ENCODE measurements at regions not wholly inside any gene's neighbourhood (a gene's known extent, or its start where the extent isn't known, plus 50 kb on each side); places are given as distances from the start of the nearest gene placed in this dataset.

- in situ Hi-C loops (cut with MboI) = no loop called here
- no peak overlapping the region for H2AFZ ChIP-seq
- 27 to 28% methylated on average over 14 to 23 of the region's 23 CpGs for WGBS, 2 experiments (ENCODE audit: low coverage in 1 of 2, low lambda C conversion rate in 2 of 2, missing lambda C conversion rate in 2 of 2)
- no peaks in the 10 kb centered on the region for H3K79me2 ChIP-seq (ENCODE audit: insufficient read depth)
- H3K27ac ChIP-seq = no peak overlapping the region
- no peak overlapping the region for H3K4me3 ChIP-seq
- no peaks in the 10 kb centered on the region for H3K36me3 ChIP-seq (ENCODE audit: low read depth)
- no peak overlapping the region for H3K4me2 ChIP-seq (ENCODE audit: unreplicated experiment)
- no peaks in the 10 kb centered on the region for H3K9me2 ChIP-seq (ENCODE audit: insufficient read depth)
- H3K9ac ChIP-seq = no peak overlapping the region
- H3K4me1 ChIP-seq (ENCODE audit: insufficient read depth) = no peaks in the 10 kb centered on the region
- TF ChIP-seq EZH2 (IDR thresholded peaks at IDR 0.05; ENCODE audit: insufficient read depth, poor library complexity, severe bottlenecking) (no peak), EZH2phosphoT487 (IDR thresholded peaks at IDR 0.05; ENCODE audit: insufficient read depth, low read depth) (no peak)
- H4K20me1 ChIP-seq (ENCODE audit: insufficient read depth) = no peaks in the 10 kb centered on the region
- no peaks in the 10 kb centered on the region for H3F3A ChIP-seq (ENCODE audit: insufficient read depth)
- H3K9me3 ChIP-seq (ENCODE audit: low read depth) = no peaks in the 10 kb centered on the region
- no peaks in the 10 kb centered on the region for H3K27me3 ChIP-seq (replicated peaks; ENCODE audit: insufficient read depth)
- DNase-seq = peak; percentile 24
Observed at GRCh38 chr14:106872611-106873446, 1346.4 kb downstream of the TMEM121 start.

- Histone ChIP-seq H4K20me1 (ENCODE audit: insufficient read depth) (no peaks in the 10 kb centered on the region), H3K4me3 (no peak overlapping the region), H3K27me3 (replicated peaks; ENCODE audit: insufficient read depth) (no peaks in the 10 kb centered on the region), H3F3A (ENCODE audit: insufficient read depth) (no peaks in the 10 kb centered on the region), H3K9me3 (ENCODE audit: low read depth) (no peaks in the 10 kb centered on the region), H3K9me2 (ENCODE audit: insufficient read depth) (no peaks in the 10 kb centered on the region), H3K27ac (no peak overlapping the region), H2AFZ (no peak overlapping the region), H3K36me3 (ENCODE audit: low read depth) (no peaks in the 10 kb centered on the region), H3K9ac (no peak overlapping the region), H3K79me2 (ENCODE audit: insufficient read depth) (no peaks in the 10 kb centered on the region), H3K4me2 (ENCODE audit: unreplicated experiment) (no peak overlapping the region), H3K4me1 (ENCODE audit: insufficient read depth) (no peaks in the 10 kb centered on the region)
- WGBS, 2 experiments (ENCODE audit: low coverage in 1 of 2, low lambda C conversion rate in 2 of 2, missing lambda C conversion rate in 2 of 2) = 16 to 17% methylated on average over 4 of the region's 4 CpGs
- no peak for DNase-seq
- TF ChIP-seq EZH2 (IDR thresholded peaks at IDR 0.05; ENCODE audit: insufficient read depth, poor library complexity, severe bottlenecking) (no peak), EZH2phosphoT487 (IDR thresholded peaks at IDR 0.05; ENCODE audit: insufficient read depth, low read depth) (no peak)
- in situ Hi-C loops (cut with MboI) = no loop called here
Observed at GRCh38 chr14:106874350-106874749, 1348.0 kb downstream of the TMEM121 start.

DNA sequence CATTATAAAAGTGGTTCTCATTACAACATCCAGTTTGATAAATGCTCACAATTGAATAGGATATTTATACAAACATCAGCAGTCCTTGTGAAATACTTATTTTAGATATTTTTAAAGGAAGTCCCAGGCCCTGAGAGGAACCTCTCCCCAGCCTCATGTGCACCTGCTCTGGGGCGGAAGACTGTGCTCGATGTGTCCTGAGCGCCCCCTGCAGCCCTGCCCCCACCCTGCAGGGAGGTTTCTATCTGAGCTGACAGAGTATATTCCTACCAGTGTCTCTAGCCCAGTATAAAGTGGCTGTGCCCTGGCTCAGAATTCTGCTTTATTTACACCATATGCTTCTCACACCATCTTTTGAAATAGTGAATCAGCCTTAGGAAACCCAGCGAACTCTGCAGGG lies 1349.1 kb downstream of the TMEM121 start:
- in situ Hi-C loops (cut with MboI) = no loop called here
- H3K27me3 ChIP-seq (replicated peaks; ENCODE audit: insufficient read depth) = no peaks in the 10 kb centered on the region
- no peaks in the 10 kb centered on the region for H3F3A ChIP-seq (ENCODE audit: insufficient read depth)
- no peak overlapping the region for H3K4me2 ChIP-seq (ENCODE audit: unreplicated experiment)
- 18 to 22% methylated on average over 4 of the region's 4 CpGs for WGBS, 2 experiments (ENCODE audit: low coverage in 1 of 2, low lambda C conversion rate in 2 of 2, missing lambda C conversion rate in 2 of 2)
- no peak overlapping the region for H3K4me3 ChIP-seq
- DNase-seq = no peak
- H3K9me2 ChIP-seq (ENCODE audit: insufficient read depth) = no peaks in the 10 kb centered on the region
- H4K20me1 ChIP-seq (ENCODE audit: insufficient read depth) = no peaks in the 10 kb centered on the region
- no peak overlapping the region for H3K9ac ChIP-seq
- H3K4me1 ChIP-seq (ENCODE audit: insufficient read depth) = no peaks in the 10 kb centered on the region
- H3K27ac ChIP-seq = no peak overlapping the region
- no peak for TF ChIP-seq EZH2phosphoT487 (IDR thresholded peaks at IDR 0.05; ENCODE audit: insufficient read depth, low read depth)
- no peak for TF ChIP-seq EZH2 (IDR thresholded peaks at IDR 0.05; ENCODE audit: insufficient read depth, poor library complexity, severe bottlenecking)
- no peaks in the 10 kb centered on the region for H3K36me3 ChIP-seq (ENCODE audit: low read depth)
- H3K79me2 ChIP-seq (ENCODE audit: insufficient read depth) = no peaks in the 10 kb centered on the region
- no peaks in the 10 kb centered on the region for H3K9me3 ChIP-seq (ENCODE audit: low read depth)
- no peak overlapping the region for H2AFZ ChIP-seq

DNA sequence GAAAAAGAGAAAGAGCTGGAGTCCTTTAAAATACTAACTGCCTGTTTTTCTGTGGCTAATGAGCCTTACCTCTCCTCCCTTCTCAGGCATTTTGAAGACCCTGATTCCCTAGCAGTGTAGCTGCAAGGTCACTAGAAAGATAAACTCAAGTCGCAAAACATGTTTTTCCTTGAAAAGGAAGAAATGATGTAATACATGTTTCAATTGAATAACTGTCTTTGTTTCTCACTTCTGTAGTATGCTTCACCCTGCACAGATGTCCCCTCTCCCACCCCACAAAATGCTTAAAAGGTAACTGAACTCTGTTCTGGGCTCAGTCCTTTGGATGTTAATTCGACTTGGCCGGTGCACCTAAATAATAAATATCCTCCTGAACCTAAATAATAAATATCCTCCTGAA lies 1350.3 kb downstream of the TMEM121 start:
- H3K9ac ChIP-seq = no peak overlapping the region
- no peak overlapping the region for H3K4me3 ChIP-seq
- no peaks in the 10 kb centered on the region for H4K20me1 ChIP-seq (ENCODE audit: insufficient read depth)
- H3K9me2 ChIP-seq (ENCODE audit: insufficient read depth) = no peaks in the 10 kb centered on the region
- TF ChIP-seq EZH2 (IDR thresholded peaks at IDR 0.05; ENCODE audit: insufficient read depth, poor library complexity, severe bottlenecking) (no peak), EZH2phosphoT487 (IDR thresholded peaks at IDR 0.05; ENCODE audit: insufficient read depth, low read depth) (no peak)
- no peak overlapping the region for H3K4me2 ChIP-seq (ENCODE audit: unreplicated experiment)
- in situ Hi-C loops (cut with MboI) = no loop called here
- H3K27ac ChIP-seq = no peak overlapping the region
- H3K9me3 ChIP-seq (ENCODE audit: low read depth) = no peaks in the 10 kb centered on the region
- no peak for DNase-seq
- 14 to 21% methylated on average over 3 of the region's 3 CpGs for WGBS, 2 experiments (ENCODE audit: low coverage in 1 of 2, low lambda C conversion rate in 2 of 2, missing lambda C conversion rate in 2 of 2)
- no peaks in the 10 kb centered on the region for H3K4me1 ChIP-seq (ENCODE audit: insufficient read depth)
- no peaks in the 10 kb centered on the region for H3K36me3 ChIP-seq (ENCODE audit: low read depth)
- H3K27me3 ChIP-seq (replicated peaks; ENCODE audit: insufficient read depth) = no peaks in the 10 kb centered on the region
- no peak overlapping the region for H2AFZ ChIP-seq
- H3K79me2 ChIP-seq (ENCODE audit: insufficient read depth) = no peaks in the 10 kb centered on the region
- H3F3A ChIP-seq (ENCODE audit: insufficient read depth) = no peaks in the 10 kb centered on the region
